ENCODE measurements at regions not wholly inside any gene's neighbourhood (a gene's known extent, or its start where the extent isn't known, plus 50 kb on each side); places are given as distances from the start of the nearest gene placed in this dataset.
A peak's percentile ranks its signal among the peaks of the same experiment; 100 is the strongest.

DNA sequence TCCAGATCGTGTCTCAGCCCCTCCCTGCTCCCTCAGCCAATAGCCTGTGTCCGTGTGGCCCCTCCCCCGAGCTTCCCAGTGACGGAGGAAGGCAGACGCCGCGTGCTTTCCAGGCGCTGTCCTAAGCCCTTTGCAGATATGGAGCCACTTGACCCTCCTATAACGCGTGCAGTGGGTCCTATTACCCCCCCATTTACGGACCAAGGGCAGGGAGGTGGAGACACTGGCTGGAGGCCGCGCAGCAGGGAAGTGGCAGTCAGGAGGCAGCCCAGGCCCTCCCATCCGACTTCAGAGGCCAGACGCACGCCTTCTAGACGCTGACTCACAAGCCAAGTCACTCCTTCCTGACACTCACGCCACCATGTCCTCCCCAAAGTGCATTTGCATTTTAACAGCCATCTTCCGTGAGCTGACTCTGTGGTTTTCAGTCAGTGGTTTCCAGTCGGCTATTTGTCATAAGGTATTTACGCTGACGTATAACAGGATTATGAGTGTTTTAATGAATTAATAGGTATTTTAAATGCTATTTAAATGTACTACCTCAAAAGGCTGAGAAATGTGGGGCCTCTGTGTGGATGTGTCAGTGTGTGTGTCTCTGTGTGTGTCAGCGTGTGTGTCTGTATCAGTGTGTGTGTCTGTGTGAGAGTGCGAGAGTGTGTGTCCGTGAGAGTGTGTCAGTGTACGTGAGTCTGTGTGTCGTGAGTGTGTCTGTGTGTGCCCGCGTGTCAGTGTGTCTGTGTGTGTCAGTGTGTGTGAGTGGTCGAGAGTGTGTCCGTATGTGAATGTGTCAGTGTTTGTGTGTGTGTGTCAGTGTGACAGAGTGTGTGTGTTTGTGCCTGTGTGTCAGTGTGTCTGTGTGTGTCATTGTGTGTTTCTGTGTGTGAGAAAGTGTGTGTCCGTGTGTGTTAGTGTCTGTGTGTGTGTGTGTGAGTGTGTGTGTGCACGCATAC lies 92.0 kb upstream of the INSIG1 start:
- peak in 3 of 4 donors; percentile 31 to 73 (median 55) for TF ChIP-seq POLR2A (IDR thresholded peaks at IDR 0.05)
- TF ChIP-seq, protein P1, sequence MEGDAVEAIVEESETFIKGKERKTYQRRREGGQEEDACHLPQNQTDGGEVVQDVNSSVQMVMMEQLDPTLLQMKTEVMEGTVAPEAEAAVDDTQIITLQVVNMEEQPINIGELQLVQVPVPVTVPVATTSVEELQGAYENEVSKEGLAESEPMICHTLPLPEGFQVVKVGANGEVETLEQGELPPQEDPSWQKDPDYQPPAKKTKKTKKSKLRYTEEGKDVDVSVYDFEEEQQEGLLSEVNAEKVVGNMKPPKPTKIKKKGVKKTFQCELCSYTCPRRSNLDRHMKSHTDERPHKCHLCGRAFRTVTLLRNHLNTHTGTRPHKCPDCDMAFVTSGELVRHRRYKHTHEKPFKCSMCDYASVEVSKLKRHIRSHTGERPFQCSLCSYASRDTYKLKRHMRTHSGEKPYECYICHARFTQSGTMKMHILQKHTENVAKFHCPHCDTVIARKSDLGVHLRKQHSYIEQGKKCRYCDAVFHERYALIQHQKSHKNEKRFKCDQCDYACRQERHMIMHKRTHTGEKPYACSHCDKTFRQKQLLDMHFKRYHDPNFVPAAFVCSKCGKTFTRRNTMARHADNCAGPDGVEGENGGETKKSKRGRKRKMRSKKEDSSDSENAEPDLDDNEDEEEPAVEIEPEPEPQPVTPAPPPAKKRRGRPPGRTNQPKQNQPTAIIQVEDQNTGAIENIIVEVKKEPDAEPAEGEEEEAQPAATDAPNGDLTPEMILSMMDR (IDR thresholded peaks at IDR 0.05) = no peak
- TF ChIP-seq POLR2AphosphoS5 (IDR thresholded peaks at IDR 0.05) = peak; percentile 71 to 87
- TF ChIP-seq EP300 (IDR thresholded peaks at IDR 0.05) = peak in 2 of 4 donors; percentile 12 to 71
- Histone ChIP-seq H3K4me1 (peaks cover 2 to 24% (median 5%) of the 10 kb centered on the region in 4 donors), H3K4me3 (peak overlapping the region in 3 of 4 donors; percentile 28 to 46 (median 39)), H3K27me3 (no peaks in the 10 kb centered on the region), H3K27ac (peak overlapping the region; percentile 88 to 97 (median 92)), H3K36me3 (no peaks in the 10 kb centered on the region), H3K9me3 (no peaks in the 10 kb centered on the region)
- DNase-seq (peak in 1 of 2 donors; percentile 91), ATAC-seq (ENCODE audit: low FRiP score in 2 of 2) (peak; percentile 89 to 94)
- 28 to 45% methylated on average over 31 to 33 of the region's 33 CpGs for WGBS, 2 donors

DNA sequence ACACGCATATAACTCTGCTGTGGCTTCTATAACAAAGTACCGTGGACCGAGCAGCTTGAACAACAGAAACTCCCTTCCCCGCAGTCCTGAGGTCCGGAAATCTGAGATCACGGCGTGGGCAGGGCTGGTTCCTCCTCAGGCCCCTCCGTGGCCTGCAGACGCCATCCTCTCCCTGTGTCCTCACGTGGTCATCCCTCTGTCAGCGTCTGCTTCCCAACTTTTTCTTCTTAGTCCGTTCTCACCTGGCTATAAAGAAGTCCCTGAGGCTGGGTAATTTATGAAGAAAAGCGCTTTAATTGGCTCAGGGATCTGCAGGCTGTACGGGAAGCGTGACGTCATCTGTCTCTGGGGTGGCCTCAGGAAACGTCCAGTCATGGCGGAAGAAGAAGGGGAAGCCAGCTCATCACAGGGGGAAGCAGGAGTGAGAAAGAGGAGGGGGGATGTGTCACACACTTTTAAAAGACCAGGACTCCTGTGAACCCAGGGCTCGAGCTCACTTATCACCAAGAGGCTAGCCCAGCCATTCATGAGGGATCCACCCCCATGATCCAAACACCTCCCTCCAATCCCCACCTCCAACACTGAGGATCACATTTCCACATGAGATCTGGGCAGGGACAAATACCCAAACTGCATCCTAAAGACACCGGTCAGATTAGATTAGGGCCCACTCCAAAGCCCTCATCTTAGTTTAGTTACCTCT lies 91.2 kb upstream of the INSIG1 start:
- peaks cover 2 to 24% (median 5%) of the 10 kb centered on the region in 4 donors for H3K4me1 ChIP-seq
- TF ChIP-seq EP300 (IDR thresholded peaks at IDR 0.05) (peak in 1 of 4 donors; percentile 2), POLR2A (IDR thresholded peaks at IDR 0.05) (peak in 1 of 4 donors; percentile 27), POLR2AphosphoS5 (IDR thresholded peaks at IDR 0.05) (peak; percentile 49 to 62)
- TF ChIP-seq, protein P1 (IDR thresholded peaks at IDR 0.05) = no peak
- 21 to 41% methylated on average over 20 of the region's 20 CpGs for WGBS, 2 donors
- no peaks in the 10 kb centered on the region for H3K9me3 ChIP-seq
- H3K27me3 ChIP-seq = no peaks in the 10 kb centered on the region
- peak overlapping the region; percentile 88 to 97 (median 92) for H3K27ac ChIP-seq
- no peaks in the 10 kb centered on the region for H3K36me3 ChIP-seq
- DNase-seq = peak in 1 of 2 donors; percentile 79
- H3K4me3 ChIP-seq = peak overlapping the region in 3 of 4 donors; percentile 28 to 46 (median 35)
- ATAC-seq (ENCODE audit: low FRiP score in 2 of 2) = peak; percentile 76 to 83

DNA sequence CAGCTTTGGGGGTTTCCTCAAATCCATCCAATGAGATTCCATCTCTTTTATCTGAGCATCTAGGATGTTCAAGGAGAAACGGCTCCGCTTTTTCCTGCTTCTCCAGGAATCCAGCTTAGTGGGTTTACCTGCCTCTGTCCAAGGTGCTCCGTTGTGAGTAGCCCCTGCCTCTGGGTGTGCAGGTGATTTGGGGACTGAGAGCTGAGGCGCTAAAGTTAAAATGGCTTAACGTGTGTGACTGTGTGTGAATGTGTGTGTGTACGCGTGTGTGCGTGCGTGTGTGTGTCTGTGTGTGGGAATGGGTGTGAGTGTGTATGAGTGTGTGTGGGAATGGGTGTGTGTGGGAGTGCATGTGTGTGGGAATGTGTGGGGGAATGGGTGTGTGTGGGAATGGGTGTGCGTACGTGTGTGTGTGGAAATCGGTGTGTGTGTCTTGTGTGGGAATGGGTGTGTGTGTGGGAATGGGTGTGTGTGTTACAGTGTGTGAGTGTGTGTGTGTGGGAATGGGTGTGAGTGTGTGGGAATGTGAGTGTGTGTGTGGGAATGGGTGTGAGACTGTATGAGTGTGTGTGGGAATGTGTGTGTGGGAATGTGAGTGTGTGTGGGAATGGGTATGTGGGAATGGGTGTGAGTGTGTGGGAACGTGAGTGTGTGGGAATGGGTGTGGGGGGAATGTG lies 90.2 kb upstream of the INSIG1 start:
- TF ChIP-seq POLR2A (IDR thresholded peaks at IDR 0.05) (no peak), EP300 (IDR thresholded peaks at IDR 0.05) (no peak), POLR2AphosphoS5 (IDR thresholded peaks at IDR 0.05) (no peak)
- TF ChIP-seq, protein P1 (IDR thresholded peaks at IDR 0.05) = no peak
- H3K27ac ChIP-seq = peak overlapping the region in 3 of 4 donors; percentile 88 to 97 (median 96)
- no peak overlapping the region for H3K4me3 ChIP-seq
- H3K4me1 ChIP-seq = peaks cover 2 to 24% (median 5%) of the 10 kb centered on the region in 4 donors
- 82 to 89% methylated on average over 13 of the region's 13 CpGs for WGBS, 2 donors
- H3K9me3 ChIP-seq = no peaks in the 10 kb centered on the region
- no peaks in the 10 kb centered on the region for H3K27me3 ChIP-seq
- no peaks in the 10 kb centered on the region for H3K36me3 ChIP-seq
- DNase-seq (no peak), ATAC-seq (ENCODE audit: low FRiP score in 2 of 2) (no peak)

DNA sequence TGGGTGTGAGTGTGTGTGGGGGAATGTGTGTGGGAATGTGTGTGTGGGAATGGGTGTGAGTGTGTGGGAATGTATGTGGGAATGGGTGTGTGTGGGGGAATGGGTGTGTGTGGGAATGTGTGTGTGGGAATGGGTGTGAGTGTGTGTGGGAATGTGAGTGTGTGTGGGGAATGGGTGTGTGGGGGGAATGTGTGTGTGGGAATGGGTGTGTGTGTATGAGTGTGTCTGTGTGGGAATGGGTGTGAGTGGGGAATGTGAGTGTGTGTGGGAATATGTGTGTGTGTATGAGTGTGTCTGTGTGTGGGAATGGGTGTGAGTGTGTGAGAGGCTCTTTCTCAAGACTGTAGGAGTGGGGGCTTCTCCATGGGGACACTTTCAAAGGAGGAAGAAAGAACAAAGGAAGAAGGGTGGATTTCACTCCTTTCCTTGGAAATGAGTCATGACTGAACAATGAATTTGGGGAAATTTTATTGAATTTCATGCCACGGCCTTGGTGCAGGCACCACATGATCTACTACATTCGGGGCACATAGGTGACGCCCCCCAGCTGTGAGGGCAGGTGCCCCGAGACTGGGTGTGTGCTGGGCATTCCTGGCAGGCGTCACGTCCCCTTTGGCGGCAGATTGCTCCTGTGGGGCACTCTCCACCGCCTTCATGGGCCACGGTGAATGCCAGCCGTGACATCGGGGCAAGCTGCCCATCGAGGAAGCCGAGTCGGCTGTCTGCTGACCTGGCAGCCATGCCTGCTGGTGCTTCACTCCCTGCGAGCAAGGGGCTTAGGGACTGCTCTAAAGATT lies 88.8 kb upstream of the INSIG1 start:
- 28 to 52% methylated on average over 4 to 13 of the region's 15 CpGs for WGBS, 2 donors
- DNase-seq = no peak
- TF ChIP-seq POLR2A (IDR thresholded peaks at IDR 0.05) = no peak
- TF ChIP-seq, protein P1 (IDR thresholded peaks at IDR 0.05) = no peak
- no peak for TF ChIP-seq POLR2AphosphoS5 (IDR thresholded peaks at IDR 0.05)
- no peak for TF ChIP-seq EP300 (IDR thresholded peaks at IDR 0.05)

More for the DNA sequence above, 88.8 kb upstream of the INSIG1 start:
- Histone ChIP-seq H3K4me3 (no peak overlapping the region), H3K36me3 (no peaks in the 10 kb centered on the region), H3K9me3 (no peaks in the 10 kb centered on the region), H3K27me3 (no peaks in the 10 kb centered on the region), H3K4me1 (peaks cover 2 to 24% (median 6%) of the 10 kb centered on the region in 4 donors), H3K27ac (peak overlapping the region; percentile 51 to 67 (median 54))
- ATAC-seq (ENCODE audit: low FRiP score in 2 of 2) = no peak
